SK-N-SH (cell line): ENCODE measurements at regions not wholly inside any gene's neighbourhood (a gene's known extent, or its start where the extent isn't known, plus 50 kb on each side); places are given as distances from the start of the nearest gene placed in this dataset.

Experiments
- CTCF ChIA-PET: fragments of 300-600, 350-600 bp; formaldehyde crosslinking; extraction: SDS; loops from one replicate; lab custom pipeline; 2021; lab: Yijun Ruan, JAX
- POLR2A ChIA-PET: fragments of 350-600 bp; sonication (Branson Sonifier 250); formaldehyde crosslinking; extraction: SDS; loops from one replicate; lab custom pipeline; 2020; ENCODE audit warnings: antibody characterized with exemption, inconsistent platforms; lab: Yijun Ruan, JAX
- DNase-seq: peaks from one replicate; pipeline ENCODE4 v3.0.0; 2012
- H2AFZ ChIP-seq: fragments of 200-600 bp; sonication (generic); 2 replicates; pipeline ENCODE4 v1.8.1; 2016; ENCODE audit warnings: antibody characterized with exemption, mild to moderate bottlenecking, low read depth
- H3F3A ChIP-seq: fragments of 200-600 bp; sonication (generic); replicated peaks from 2 replicates; pipeline ENCODE3; 2016; ENCODE audit warnings: antibody characterized with exemption, mild to moderate bottlenecking; ENCODE audit not compliant: insufficient read depth
- H3K27ac ChIP-seq, 2 experiments: fragments of 200-500 bp in 1 of 2; fragments of 200-600 bp in 1 of 2; sonication (Bioruptor generic) in 1 of 2; sonication (generic), shearing (Covaris generic) in 1 of 2; 2 replicates each; pipeline versions ENCODE4 v1.5.1 to v1.6.1; 2014 to 2016; ENCODE audit warnings: low read depth in 2 of 2, inconsistent platforms in 1 of 2, low read length in 1 of 2, mild to moderate bottlenecking in 1 of 2, mixed read lengths in 1 of 2
- H3K27me3 ChIP-seq: fragments of 200-600 bp; sonication (generic), shearing (Covaris generic); 2 replicates; pipeline ENCODE4 v1.6.1; 2016; ENCODE audit warnings: mixed run types; ENCODE audit not compliant: insufficient read depth
- H3K36me3 ChIP-seq, 2 experiments: fragments of 200-500 bp in 1 of 2; fragments of 200-600 bp in 1 of 2; sonication (Bioruptor generic) in 1 of 2; sonication (generic) in 1 of 2; replicated peaks in 1 of 2; 2 replicates each; pipeline versions ENCODE3 to v1.5.1; 2014 to 2016; ENCODE audit warnings: low read length in 1 of 2, mild to moderate bottlenecking in 1 of 2; ENCODE audit not compliant: insufficient read depth in 2 of 2, control insufficient read depth in 1 of 2
- H3K4me1 ChIP-seq, 2 experiments: fragments of 200-500 bp in 1 of 2; fragments of 200-600 bp in 1 of 2; sonication (Bioruptor generic) in 1 of 2; sonication (generic), shearing (Covaris generic) in 1 of 2; 2 replicates each; pipeline versions ENCODE4 v1.5.1 to v1.6.1; 2014 to 2016; ENCODE audit warnings: low read depth in 1 of 2, low read length in 1 of 2, mixed run types in 1 of 2; ENCODE audit not compliant: insufficient read depth in 2 of 2, control insufficient read depth in 1 of 2
- H3K4me2 ChIP-seq: fragments of 200-600 bp; sonication (generic), shearing (Covaris generic); 2 replicates; pipeline ENCODE4 v1.6.1; 2017; ENCODE audit warnings: mixed run types
- H3K4me3 ChIP-seq, 2 experiments: fragments of 200-500 bp in 1 of 2; fragments of 200-600 bp in 1 of 2; sonication (Bioruptor generic) in 1 of 2; sonication (generic), shearing (Covaris generic) in 1 of 2; 2 replicates each; pipeline versions ENCODE4 v1.5.1 to v1.8.1; 2014 to 2016; ENCODE audit warnings: low read depth in 2 of 2, inconsistent platforms in 1 of 2, low read length in 1 of 2, mild to moderate bottlenecking in 1 of 2, mixed read lengths in 1 of 2, moderate library complexity in 1 of 2
- H3K79me2 ChIP-seq: fragments of 200-600 bp; sonication (generic); 2 replicates; pipeline ENCODE4 v1.8.1; 2017; ENCODE audit warnings: mild to moderate bottlenecking; ENCODE audit not compliant: insufficient read depth
- H3K9ac ChIP-seq: fragments of 200-600 bp; sonication (generic); 2 replicates; pipeline ENCODE4 v1.6.1; 2017; ENCODE audit warnings: mixed run types
- H3K9me2 ChIP-seq: fragments of 200-600 bp; sonication (generic); 2 replicates; pipeline ENCODE4 v1.6.1; 2017; ENCODE audit warnings: mixed run types
- H3K9me3 ChIP-seq: fragments of 200-600 bp; sonication (generic); 2 replicates; pipeline ENCODE4 v1.6.1; 2017; ENCODE audit warnings: mixed run types, mild to moderate bottlenecking, moderate library complexity
- H4K20me1 ChIP-seq: fragments of 200-600 bp; sonication (generic); 2 replicates; pipeline ENCODE4 v1.6.1; 2017; ENCODE audit warnings: mild to moderate bottlenecking, mixed run types; ENCODE audit not compliant: insufficient read depth
- CHD2 ChIP-seq: fragments of 150-350 bp; IDR thresholded peaks from 2 replicates; pipeline ENCODE4 v1.6.1; 2018; ENCODE audit warnings: low read length; ENCODE audit not compliant: partially characterized antibody
- EP300 ChIP-seq, 2 experiments: IDR thresholded peaks; 2 replicates each; pipeline versions ENCODE4 v1.4.0 to v1.6.1; 2012; ENCODE audit warnings: borderline replicate concordance in 1 of 2, low read depth in 1 of 2, low read length in 1 of 2
- FOSL2 ChIP-seq: IDR thresholded peaks from 2 replicates; pipeline ENCODE4 v1.4.0; 2012; ENCODE audit warnings: low read depth, mild to moderate bottlenecking, moderate library complexity, borderline replicate concordance
- FOXM1 ChIP-seq: IDR thresholded peaks from 2 replicates; pipeline ENCODE4 v1.4.0; 2012; ENCODE audit warnings: low read depth, mild to moderate bottlenecking
- GATA2 ChIP-seq: sonication (generic); formaldehyde crosslinking; IDR thresholded peaks from 2 replicates; pipeline ENCODE4 v1.5.0; 2020; ENCODE audit warnings: mild to moderate bottlenecking, missing genetic modification reagents
- JUND ChIP-seq: IDR thresholded peaks from 2 replicates; pipeline ENCODE4 v1.4.0; 2012
- NFIC ChIP-seq: IDR thresholded peaks from 2 replicates; pipeline ENCODE4 v1.4.0; 2012; ENCODE audit warnings: borderline replicate concordance
- NRF1 ChIP-seq: IDR thresholded peaks from 2 replicates; pipeline ENCODE4 v1.6.1; 2012; ENCODE audit warnings: low read depth, mild to moderate bottlenecking, low read length
- RCOR1 ChIP-seq: fragments of 150-350 bp; IDR thresholded peaks from 2 replicates; pipeline ENCODE4 v1.6.1; 2017; ENCODE audit warnings: antibody characterized with exemption, low read length
- SMC3 ChIP-seq: IDR thresholded peaks from 2 replicates; pipeline ENCODE4 v1.6.1; 2012; ENCODE audit warnings: low read depth, low read length, improper control_type of control experiment
- TAF1 ChIP-seq: IDR thresholded peaks from 2 replicates; pipeline ENCODE4 v1.6.1; 2012; ENCODE audit warnings: low read depth, mild to moderate bottlenecking, low read length, moderate library complexity, borderline replicate concordance
- TCF12 ChIP-seq: IDR thresholded peaks from 2 replicates; pipeline ENCODE4 v1.4.0; 2012
- TEAD4 ChIP-seq: IDR thresholded peaks from 2 replicates; pipeline ENCODE4 v1.4.0; 2012; ENCODE audit warnings: mild to moderate bottlenecking, borderline replicate concordance; ENCODE audit not compliant: insufficient read depth
- WGBS: methylation state at CpG from one replicate; pipeline ENCODE4 v1.1.6; 2017; ENCODE audit warnings: low lambda C conversion rate; 5-methylcytosine and 5-hydroxymethylcytosine counted together
- TF ChIP-seq, protein P1 (sequence below): IDR thresholded peaks from 2 replicates; pipeline ENCODE4 v1.4.0; 2012; ENCODE audit warnings: low read depth, borderline replicate concordance
- TF ChIP-seq, protein P2 (sequence below): fragments of 150-350 bp; IDR thresholded peaks from 2 replicates; pipeline ENCODE4 v1.6.1; 2017; ENCODE audit warnings: antibody characterized with exemption, low read length, low read depth, borderline replicate concordance
- TF ChIP-seq, protein P3 (sequence below): fragments of 200-600 bp; sonication (generic); IDR thresholded peaks from 2 replicates; pipeline ENCODE4 v1.6.1; 2017; ENCODE audit warnings: antibody characterized with exemption, mild to moderate bottlenecking, moderate library complexity
- TF ChIP-seq, protein P4 (sequence below): fragments of 150-350 bp; IDR thresholded peaks from 2 replicates; pipeline ENCODE4 v1.6.1; 2016; ENCODE audit warnings: mild to moderate bottlenecking, low read depth, low read length

DNA sequence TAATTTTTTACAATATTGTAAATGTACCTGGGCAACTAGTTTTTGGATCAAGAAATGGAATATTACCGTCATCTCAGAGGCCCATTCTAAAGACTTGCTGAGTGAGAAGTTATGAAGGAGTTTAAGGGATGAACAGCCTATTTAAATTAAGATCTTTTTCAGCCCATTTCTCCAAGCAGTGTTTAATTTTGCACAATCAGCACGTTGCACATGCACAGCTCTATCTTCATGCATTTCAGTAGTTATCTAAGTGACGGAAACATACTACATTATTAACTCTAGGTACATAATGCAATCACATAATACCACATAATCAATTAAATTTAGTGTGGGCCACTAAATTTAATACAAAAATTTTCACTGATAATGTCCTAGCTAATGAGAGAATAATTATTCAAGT, 582.1 kb upstream of the DSEL start:
- Histone ChIP-seq H3K36me3 (no peaks in the 10 kb centered on the region), H3K4me1 (no peaks in the 10 kb centered on the region), H3F3A (no peaks in the 10 kb centered on the region), H3K79me2 (no peaks in the 10 kb centered on the region), H3K27me3 (no peaks in the 10 kb centered on the region), H2AFZ (no peak overlapping the region), H3K27ac (no peak overlapping the region), H3K9me3 (no peaks in the 10 kb centered on the region), H4K20me1 (no peaks in the 10 kb centered on the region), H3K4me3 (no peak overlapping the region), H3K9ac (no peak overlapping the region), H3K9me2 (no peaks in the 10 kb centered on the region), H3K4me2 (no peak overlapping the region)
- ChIA-PET CTCF (no interaction called here), POLR2A (no interaction called here)
- WGBS: 67% methylated on average over 3 of the region's 3 CpGs
- DNase-seq: no peak
- TF ChIP-seq FOXM1 (no peak), FOSL2 (no peak), SMC3 (no peak), CHD2 (no peak), JUND (no peak), EP300 (IDR thresholded peaks at IDR 0.05; ENCODE audit: borderline replicate concordance in 1 of 2, low read depth in 1 of 2, low read length in 1 of 2) (no peak), NRF1 (no peak), NFIC (no peak), TEAD4 (no peak), TAF1 (no peak), TCF12 (no peak), GATA2 (CRISPR knock-in tag) (no peak), RCOR1 (no peak)
- TF ChIP-seq, protein P1, sequence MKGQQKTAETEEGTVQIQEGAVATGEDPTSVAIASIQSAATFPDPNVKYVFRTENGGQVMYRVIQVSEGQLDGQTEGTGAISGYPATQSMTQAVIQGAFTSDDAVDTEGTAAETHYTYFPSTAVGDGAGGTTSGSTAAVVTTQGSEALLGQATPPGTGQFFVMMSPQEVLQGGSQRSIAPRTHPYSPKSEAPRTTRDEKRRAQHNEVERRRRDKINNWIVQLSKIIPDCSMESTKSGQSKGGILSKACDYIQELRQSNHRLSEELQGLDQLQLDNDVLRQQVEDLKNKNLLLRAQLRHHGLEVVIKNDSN: no peak
- TF ChIP-seq, protein P2, sequence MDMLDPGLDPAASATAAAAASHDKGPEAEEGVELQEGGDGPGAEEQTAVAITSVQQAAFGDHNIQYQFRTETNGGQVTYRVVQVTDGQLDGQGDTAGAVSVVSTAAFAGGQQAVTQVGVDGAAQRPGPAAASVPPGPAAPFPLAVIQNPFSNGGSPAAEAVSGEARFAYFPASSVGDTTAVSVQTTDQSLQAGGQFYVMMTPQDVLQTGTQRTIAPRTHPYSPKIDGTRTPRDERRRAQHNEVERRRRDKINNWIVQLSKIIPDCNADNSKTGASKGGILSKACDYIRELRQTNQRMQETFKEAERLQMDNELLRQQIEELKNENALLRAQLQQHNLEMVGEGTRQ: no peak
- TF ChIP-seq, protein P3, sequence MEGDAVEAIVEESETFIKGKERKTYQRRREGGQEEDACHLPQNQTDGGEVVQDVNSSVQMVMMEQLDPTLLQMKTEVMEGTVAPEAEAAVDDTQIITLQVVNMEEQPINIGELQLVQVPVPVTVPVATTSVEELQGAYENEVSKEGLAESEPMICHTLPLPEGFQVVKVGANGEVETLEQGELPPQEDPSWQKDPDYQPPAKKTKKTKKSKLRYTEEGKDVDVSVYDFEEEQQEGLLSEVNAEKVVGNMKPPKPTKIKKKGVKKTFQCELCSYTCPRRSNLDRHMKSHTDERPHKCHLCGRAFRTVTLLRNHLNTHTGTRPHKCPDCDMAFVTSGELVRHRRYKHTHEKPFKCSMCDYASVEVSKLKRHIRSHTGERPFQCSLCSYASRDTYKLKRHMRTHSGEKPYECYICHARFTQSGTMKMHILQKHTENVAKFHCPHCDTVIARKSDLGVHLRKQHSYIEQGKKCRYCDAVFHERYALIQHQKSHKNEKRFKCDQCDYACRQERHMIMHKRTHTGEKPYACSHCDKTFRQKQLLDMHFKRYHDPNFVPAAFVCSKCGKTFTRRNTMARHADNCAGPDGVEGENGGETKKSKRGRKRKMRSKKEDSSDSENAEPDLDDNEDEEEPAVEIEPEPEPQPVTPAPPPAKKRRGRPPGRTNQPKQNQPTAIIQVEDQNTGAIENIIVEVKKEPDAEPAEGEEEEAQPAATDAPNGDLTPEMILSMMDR: no peak
- TF ChIP-seq, protein P4, sequence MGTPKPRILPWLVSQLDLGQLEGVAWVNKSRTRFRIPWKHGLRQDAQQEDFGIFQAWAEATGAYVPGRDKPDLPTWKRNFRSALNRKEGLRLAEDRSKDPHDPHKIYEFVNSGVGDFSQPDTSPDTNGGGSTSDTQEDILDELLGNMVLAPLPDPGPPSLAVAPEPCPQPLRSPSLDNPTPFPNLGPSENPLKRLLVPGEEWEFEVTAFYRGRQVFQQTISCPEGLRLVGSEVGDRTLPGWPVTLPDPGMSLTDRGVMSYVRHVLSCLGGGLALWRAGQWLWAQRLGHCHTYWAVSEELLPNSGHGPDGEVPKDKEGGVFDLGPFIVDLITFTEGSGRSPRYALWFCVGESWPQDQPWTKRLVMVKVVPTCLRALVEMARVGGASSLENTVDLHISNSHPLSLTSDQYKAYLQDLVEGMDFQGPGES: no peak
